Central memory CD4-positive, alpha-beta T cell (primary cell): ENCODE measurements at regions not wholly inside any gene's neighbourhood (a gene's known extent, or its start where the extent isn't known, plus 50 kb on each side); places are given as distances from the start of the nearest gene placed in this dataset.
"Not testable (repeated sequence)": the region's sequence is repeated elsewhere in the genome, so short reads cannot be mapped to it uniquely, and the experiment has no call there.

Experiments used
- DNase-seq: peaks from one replicate; pipeline ENCODE4 v3.0.0; 2022

DNA sequence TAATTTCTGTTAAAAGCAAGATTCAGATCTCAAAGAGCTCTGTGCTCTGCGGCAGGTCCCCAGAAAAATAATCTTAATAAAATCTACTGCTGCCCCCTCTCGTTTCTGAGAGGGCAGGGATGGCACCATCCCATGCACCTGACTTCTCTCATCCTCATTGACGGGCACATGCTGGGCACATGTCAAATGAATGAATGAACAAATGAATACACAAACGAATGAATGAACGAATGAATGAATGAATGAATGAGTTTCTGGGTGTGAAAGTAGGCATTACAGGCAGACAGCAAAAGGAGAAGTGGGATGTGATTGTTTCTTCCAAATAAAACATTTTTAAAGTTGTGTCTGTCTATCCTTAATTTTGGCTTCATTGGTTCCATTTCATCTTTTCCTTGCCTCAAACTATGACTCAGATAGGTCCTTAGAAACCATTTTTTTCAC lies 398.1 kb upstream of the PRKCQ start:
- DNase-seq, result no peak

DNA sequence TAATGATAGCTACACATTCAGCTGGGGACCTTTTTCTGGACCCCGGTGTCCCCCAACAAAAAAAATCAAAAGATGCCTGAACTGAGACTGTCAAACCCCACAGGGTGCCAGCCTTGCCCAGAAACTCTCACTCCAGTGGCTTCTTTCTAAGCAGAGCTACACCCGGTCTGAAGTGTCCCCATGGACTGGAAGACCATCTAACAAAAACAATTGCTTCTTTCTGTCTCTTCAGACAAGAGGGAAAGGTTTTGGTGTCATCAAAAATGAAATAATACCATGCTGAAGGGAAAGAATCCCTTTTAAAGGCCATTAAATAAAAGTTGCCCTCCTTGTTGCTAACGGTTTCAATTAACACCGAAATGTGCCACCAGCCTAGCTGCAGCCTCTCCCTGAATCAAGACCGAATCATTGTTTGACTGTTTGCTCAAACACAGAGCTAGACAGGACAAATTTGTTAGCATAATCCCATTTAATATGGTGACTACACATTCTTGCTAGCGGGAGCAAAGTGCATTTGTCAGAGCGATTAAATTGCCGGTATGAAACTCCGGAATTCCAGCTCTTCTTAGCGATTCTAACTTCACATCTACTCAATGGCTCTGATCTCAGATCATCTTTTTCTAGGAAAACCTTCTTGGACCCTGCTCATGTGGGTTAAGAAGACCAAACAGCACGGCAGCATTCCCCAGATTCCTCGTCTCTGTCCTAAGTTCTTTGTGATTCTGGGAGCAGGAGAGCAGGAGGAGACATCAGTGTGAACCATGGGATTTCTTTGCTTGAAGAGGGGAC lies 397.5 kb upstream of the PRKCQ start:
- no peak for DNase-seq

DNA sequence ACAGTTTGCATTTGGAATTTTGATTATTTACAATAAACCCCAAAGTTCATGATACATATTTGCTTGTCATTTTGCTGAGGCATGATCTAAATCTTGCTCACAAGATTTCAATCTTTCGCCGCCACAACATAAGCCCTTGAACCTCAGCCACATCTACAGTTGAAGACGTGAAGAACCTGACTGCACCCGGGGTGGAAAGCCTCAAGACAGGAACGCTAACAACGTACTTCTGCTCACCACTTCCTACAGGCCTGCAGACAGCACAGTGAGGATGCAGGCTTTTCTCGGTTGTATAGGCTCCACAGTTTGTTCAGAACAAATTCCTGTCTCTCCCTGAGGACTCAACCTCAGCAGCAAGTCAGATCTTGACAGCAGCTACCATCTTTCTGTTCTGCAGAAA lies 393.8 kb upstream of the PRKCQ start:
- peak; percentile 32 for DNase-seq

DNA sequence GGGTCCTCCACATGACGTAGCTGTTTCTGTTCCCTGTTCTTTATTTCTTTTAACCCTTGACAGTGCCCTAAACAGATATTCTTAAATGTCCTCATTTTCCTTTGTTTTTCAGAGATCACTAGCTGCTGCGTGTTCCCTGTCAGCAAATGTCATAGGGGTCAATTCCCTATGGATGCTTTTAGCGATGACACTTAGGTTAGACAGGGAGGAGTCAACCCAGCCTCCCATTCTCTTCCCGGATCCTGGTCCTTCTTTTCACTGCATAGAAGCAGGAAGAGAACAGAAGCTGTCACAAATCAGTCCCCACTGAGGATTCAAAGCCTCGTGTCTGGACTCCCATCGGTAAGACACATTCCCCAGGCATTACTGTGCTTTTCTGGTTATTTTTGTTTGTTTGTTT lies 392.1 kb upstream of the PRKCQ start:
- DNase-seq, result no peak

DNA sequence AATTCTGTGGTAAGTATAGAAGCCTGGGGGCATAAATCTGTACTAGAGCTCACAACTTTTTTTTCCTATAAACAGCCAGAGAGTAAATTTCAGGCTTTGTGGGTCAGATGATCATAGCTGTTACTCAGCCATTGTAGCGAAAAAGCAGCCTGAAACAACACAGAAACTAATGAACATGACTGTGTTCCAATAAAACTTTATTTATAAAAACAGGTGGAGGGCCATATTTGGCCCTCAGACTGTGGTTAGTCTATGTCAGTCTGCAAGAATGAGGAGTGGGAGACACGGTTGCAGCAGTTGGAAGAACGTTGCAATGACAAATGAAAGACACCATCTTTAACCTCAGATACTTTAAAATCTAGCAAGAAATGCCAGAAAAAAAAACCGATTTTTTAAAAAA lies 389.6 kb upstream of the PRKCQ start:
- DNase-seq, result no peak

DNA sequence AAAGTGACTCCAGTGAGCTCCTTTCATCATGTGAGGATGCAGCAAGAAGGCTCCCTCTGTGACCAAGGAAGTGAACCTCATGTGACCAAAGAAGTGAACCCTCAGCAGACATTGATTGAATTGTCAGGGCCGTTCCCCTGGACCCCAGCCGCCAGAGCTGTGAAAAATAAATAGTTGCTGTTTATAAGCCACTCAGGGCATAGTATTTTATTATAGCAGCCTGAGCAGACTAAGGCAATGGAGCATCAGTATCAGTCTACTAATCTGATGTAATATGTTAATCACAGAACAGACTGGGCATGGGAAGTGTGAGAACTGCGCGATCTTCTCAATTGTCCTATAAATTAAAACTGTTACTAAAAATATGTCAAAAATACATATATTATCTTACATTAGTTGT lies 384.5 kb upstream of the PRKCQ start:
- DNase-seq, result no peak

DNA sequence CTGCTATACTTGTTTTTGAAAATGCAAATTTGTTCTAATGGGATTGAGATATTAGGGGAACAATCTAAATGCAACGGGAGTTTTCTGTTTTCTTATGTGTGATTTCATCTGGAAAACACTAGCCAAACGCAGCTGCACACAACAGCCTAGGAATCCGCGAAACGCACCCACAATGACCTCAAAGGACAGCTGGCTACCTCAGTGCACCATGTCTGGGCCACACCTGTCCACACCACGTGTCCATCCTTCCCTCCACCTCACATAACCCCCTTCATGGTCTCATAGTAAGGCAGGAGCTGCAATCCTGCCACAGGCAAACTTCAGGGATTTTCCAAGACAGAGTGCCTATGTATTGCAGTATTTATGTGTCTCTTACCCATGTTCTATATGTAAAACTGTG lies 382.5 kb upstream of the PRKCQ start:
- no peak for DNase-seq

DNA sequence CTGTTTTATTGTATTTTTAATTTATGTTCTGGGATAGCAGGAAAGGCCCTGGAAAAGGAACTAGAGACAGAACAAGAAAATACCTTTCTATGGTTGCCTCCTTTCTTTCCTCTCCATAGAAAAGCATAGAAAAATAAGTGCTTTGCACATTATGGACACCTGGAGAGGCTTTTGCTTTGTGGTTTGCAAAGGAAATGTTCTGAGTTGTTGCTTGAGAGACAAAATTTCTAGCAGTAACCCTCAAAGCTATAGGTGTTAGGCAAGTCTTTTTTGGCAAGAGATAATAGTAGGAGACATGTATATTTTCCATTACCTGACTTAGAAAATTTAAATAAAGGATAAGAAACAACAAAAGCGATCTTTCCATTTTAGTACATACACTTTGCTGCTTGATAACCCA lies 378.6 kb upstream of the PRKCQ start:
- no peak for DNase-seq

DNA sequence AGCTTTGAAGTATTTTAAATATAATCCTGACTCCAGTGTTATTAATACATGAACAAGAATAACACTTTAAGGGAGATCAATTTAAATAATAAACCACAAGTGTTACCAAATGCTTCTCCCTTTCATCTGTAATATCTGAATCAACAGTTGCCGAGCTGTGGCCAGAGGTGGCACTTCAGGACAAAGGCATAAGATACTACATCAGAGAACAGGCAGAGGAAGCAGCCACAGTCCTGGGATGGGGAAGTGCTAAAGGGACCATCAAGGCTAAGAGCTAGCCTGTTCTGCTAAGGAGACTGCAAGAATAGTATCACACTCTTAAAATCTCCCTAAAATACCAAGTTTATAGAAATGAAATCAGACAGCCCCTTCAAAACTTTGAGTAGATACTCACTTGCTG lies 378.2 kb upstream of the PRKCQ start:
- DNase-seq, result no peak

DNA sequence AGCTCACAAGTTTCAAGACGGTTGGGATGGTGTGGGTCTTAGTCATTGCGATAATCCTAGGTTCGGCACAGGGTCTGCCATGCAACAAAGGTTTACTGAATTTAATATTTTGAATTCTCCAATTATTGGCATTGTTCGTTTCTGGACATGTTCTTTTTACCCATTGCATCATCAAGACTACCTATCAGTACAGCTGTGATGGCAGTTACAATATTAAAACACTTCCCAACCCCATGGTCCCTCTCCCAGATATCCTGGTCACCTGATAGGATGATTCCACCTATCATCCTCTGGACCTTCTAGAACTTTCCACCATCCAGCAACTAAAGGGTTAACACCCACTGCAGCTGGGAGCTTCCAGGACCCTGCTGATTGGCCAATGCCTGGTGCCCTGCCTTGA lies 377.8 kb upstream of the PRKCQ start:
- DNase-seq, result no peak

DNA sequence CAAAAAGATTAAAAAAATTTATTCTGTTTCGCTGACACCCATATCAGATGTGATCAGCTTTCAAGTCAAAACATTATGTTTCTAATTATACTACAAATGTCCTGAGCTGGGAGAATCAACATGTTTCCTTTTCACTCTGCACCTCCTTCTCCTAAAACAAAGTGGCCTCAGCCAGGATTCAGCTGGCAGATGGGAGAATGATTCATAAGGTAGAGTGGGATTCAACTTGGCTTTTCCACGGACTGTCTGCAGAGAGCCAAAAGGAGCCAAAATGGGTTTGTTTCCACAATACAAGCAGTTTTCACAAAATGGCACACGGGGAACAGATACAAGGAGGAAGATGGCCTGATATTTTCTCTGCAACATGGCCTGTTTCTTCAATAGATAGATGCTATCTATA lies 376.5 kb upstream of the PRKCQ start:
- no peak for DNase-seq

DNA sequence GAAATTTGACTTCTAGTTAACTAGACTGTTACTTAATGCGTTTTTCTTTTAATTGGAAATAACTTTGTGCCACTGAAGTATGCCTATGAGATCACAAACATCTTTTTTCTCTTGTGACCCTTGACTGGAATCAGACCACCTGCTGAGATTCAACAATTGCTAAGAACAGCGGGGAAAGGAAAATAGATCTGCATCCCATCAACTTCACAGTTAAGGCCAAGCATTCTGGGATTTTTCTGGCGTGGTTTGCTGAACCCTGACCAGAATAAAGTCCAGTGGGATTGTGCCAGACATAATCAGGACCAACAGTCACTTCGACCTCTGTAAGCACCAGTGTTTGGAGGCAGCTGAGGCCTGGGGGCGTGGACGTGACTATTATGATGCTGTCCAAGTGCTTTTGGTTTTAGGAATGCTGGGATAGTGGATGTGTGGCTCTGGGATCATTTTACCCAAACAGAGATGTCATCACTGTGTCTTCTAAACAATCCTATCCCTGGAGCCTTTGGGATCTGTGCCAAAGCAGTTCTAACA lies 373.3 kb upstream of the PRKCQ start:
- no peak for DNase-seq

DNA sequence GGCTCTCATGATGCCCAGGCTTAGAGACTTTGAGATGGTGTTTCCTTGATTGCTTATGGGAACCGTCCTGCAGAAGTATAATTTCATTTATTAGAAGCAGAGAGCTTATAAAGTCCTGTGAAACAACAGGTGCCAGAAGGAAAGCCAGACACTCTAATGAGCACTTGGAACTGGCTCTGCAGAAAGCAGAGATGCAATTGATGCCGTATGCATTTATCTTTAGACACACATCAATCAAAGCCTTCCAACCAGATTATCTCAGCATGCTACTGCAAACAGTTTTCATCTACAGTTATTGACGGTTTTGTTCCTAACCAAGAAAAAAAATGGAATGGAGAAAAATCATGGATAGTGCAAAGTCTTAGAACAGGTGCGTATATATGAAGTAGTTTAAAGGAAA lies 371.7 kb upstream of the PRKCQ start:
- DNase-seq, result no peak

DNA sequence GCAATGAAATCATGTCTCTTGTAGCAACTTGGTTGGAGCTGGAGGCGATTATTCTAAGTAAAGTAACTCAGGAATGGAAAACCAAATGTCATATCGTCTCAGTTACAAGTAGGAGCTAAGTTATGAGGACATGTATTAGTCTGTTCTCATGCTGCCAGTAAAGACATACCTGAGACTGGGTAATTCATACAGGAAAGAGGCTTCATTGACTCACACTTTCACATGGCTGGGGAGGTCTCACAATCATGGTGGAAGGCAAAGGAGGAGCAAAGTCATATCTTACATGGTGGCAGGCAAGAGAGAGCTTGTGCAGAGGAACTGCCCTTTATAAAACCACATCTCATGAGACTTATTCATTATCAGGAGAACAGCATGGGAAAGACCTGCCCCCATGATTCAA lies 370.1 kb upstream of the PRKCQ start:
- no peak for DNase-seq

DNA sequence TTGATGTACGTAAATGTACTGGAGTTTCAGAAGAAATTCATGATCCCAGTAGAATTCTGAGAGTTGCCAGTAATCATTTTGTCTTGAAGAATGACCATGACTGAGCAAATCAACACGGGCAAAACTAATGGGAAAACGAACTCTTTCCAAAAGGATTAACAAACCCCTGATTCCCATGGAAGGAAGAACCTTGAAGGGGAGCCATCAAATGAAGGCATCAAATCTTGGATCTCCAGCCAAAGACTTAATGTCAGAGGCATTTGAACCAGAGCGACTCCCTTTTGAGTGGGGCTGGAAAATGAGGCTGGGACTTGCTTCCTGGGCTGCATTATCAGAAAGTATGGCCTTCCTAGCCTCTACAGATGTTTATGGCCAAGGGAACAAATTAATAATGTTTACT lies 364.4 kb upstream of the PRKCQ start:
- DNase-seq, result no peak

DNA sequence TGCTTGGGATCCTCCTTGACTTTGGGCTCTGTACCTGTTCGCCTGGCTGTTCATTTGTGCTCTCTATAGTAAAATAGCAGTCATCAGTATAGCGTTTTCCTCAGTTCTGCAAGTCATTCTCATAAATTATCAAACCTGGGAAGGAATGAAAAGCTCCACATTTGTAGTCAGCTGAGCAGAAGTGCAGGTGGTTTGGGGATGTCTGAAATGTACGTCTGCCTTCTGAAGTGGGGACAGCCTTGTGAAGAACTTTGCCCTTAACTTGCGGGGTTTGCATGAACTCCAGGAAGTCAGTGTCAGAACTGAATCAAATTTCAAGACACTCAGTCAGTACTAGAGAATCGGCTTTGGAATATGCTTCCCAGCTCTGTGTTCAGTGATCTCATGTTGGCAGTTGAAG lies 358.3 kb upstream of the PRKCQ start:
- DNase-seq, result no peak

DNA sequence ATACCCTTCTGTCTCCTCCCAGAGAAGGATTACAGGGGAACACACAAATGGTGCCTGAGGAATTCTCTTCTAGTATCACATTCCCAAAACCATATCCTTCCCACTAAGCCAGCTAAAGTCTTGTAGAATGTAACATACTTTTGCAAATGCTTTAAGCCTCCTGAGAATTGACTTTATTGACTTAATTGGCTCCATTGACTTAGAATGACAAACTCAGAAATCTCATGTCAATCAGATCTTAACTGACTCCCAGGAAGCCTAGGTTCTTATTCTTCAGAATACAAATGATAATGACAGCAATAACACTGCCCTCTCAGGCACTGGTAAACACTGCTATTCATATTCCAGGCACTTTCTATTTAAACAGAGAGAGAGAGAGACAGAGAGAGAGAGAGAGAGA lies 356.9 kb upstream of the PRKCQ start:
- no peak for DNase-seq

DNA sequence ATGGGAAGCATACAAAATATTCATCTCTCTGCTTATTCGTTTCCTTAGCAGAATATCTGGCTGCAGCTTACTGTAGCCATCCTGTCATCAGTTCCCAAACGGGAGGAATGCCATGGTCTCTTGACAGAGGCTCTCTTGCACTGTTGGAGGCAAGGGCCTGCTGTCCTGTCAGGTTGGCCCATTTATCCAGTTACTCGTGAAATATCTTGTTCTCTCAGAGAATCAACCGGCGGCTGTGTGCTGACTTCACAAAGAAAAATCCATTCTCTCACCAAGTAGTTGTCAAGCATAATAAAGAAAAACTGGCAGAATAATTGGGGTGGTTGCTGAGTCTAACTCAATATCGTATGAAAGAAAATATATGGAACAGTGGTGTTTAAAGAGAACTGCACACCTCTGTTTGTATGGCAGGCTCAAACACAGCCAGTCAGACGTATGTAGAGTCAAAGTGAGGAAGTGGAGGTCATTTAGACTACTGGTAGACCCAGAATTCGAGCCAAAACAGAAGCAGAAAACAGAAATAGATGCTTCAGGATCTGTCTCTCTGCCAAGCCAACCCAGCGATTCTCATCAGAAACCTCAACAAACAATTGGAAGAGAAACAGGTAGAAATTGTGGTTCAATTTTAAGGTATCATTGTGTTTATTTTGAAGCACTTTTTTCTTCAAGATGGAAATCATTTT lies 349.2 kb upstream of the PRKCQ start:
- DNase-seq, result no peak

DNA sequence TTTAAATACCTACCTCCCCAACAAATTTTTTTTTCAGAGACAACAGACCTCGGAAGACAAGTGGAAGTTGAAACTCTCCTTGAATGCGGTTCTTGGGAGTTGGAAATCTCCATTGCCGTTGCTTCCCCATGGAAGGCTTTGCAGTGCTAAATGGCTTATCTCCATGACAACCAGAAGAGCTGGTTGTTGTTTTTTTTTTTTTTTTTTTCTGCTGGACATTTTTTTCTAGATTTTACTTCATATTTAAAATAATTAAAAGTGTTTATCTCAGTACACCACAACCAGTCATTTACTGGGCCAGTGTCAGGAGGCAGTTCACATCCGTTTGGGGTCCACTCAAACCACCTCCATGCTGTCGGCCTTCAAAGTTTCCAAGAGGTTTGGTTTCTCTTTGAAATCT lies 348.5 kb upstream of the PRKCQ start:
- no peak for DNase-seq

DNA sequence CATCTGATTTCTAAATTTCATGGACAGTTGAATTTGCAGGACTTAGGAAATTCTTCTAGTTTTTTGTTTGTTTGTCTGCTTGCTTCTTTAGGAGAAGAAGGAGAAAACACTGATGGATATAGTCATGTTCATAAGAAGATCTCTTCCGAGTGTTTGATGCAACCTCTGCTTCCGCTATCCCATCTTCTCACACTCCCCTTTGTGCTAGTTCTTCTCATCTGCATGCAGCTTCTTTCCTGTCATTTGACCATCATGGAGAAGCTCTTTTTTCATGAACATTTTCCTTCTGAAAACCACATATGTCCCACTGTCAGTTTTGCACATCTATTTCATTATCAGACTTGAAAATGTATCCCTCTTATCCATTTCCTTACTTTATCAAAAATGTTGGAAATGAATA lies 346.9 kb upstream of the PRKCQ start:
- no peak for DNase-seq

DNA sequence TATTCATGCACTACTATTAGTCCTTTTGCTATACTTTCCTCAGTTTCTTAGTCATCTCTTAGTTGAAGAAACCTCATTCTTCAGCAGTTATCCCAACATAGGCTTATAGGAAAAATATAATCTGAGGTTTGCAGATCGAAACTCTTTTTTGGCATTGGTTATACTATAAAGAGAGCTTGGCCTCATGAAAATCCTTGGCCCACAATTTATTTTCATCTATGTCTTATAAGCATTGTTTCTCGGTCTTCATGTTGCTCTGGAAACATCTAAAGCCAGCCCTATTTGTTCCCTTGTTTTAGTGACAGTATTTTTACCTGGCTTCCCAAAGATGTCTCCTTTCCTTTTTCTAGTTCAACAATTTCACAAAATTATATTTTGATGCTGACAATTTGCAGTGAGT lies 345.1 kb upstream of the PRKCQ start:
- DNase-seq, result no peak

DNA sequence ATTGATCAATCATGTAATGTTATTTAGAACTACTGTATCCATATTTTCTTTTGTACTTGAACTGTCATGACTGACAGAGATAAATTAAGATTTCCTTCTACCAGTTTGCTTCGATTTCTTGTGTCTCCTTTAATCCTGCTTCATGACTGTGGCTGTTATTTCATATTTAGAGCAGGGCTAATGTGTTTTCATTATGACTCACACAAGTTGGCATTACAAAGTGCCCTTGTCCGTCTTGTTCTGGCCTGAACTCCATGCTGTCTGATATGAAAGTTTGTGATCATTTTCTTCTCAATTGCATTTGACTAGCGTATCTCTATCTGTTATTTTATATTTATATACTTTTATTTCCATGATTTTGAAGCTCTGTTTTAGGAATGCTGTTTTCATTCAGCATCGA lies 344.1 kb upstream of the PRKCQ start:
- DNase-seq, result no peak

DNA sequence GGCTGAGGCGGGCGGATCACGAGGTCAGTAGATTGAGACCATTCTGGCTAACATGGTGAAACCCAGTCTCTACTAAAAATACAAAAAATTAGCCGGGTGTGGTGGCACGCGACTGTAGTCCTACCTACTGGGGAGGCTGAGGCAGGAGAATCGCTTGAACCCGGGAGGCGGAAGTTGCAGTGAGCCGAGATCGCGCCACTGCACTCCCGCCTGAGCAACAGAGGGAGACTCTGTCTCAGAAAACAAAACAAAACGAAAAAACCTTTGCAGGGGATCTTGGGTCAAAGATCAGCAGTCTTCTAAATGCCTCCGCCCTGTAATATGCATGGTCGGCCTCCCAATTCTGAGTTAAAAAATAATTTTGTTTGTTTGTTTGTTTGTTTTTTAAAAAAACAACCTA lies 340.9 kb upstream of the PRKCQ start:
- DNase-seq, result not testable (repeated sequence)
